WTC11 (cell line): ENCODE measurements at regions not wholly inside any gene's neighbourhood (a gene's known extent, or its start where the extent isn't known, plus 50 kb on each side); places are given as distances from the start of the nearest gene placed in this dataset.

ENCODE experiments used
- CREB1 ChIP-seq: sonication (generic); formaldehyde crosslinking; IDR thresholded peaks from 2 replicates; pipeline ENCODE4 v1.8.0; 2023; ENCODE audit warnings: mild to moderate bottlenecking, missing genetic modification reagents
- E2F4 ChIP-seq: sonication (generic); formaldehyde crosslinking; IDR thresholded peaks from 2 replicates; pipeline ENCODE4 v1.8.1; 2022; ENCODE audit warnings: low read depth, mild to moderate bottlenecking, moderate library complexity, missing genetic modification reagents, borderline replicate concordance
- HMGA2 ChIP-seq: fragments of 250-450 bp; sonication (Bioruptor Pico); IDR thresholded peaks from 2 replicates; pipeline ENCODE4 v1.4.0; 2021; ENCODE audit warnings: mild to moderate bottlenecking, moderate library complexity
- JUN ChIP-seq: sonication (generic); formaldehyde crosslinking; IDR thresholded peaks from 2 replicates; pipeline ENCODE4 v1.8.0; 2023; ENCODE audit warnings: mild to moderate bottlenecking, missing genetic modification reagents
- MAX ChIP-seq: sonication (generic); formaldehyde crosslinking; IDR thresholded peaks from 2 replicates; pipeline ENCODE4 v1.8.0; 2022; ENCODE audit warnings: mild to moderate bottlenecking, missing genetic modification reagents
- USF2 ChIP-seq: sonication (generic); formaldehyde crosslinking; IDR thresholded peaks from 2 replicates; pipeline ENCODE4 v1.8.1; 2023; ENCODE audit warnings: mild to moderate bottlenecking, missing genetic modification reagents, moderate library complexity
- ZNF121 ChIP-seq: sonication (generic); formaldehyde crosslinking; IDR thresholded peaks from 2 replicates; pipeline ENCODE4 v1.8.0; 2023; ENCODE audit warnings: missing genetic modification reagents
- ZNF416 ChIP-seq: fragments of 250-450 bp; sonication (Bioruptor Pico); IDR thresholded peaks from 2 replicates; pipeline ENCODE4 v1.9.0; 2021; ENCODE audit warnings: mild to moderate bottlenecking, inconsistent platforms
- TF ChIP-seq, protein P1 (sequence below): fragments of 200-600 bp; IDR thresholded peaks from 2 replicates; pipeline ENCODE4 v1.8.0; 2022; ENCODE audit warnings: antibody characterized with exemption
- TF ChIP-seq, protein P2 (sequence below): sonication (generic); formaldehyde crosslinking; IDR thresholded peaks from 2 replicates; pipeline ENCODE4 v1.8.1; 2022; ENCODE audit warnings: low read depth, missing genetic modification reagents, borderline replicate concordance
- TF ChIP-seq, protein P3 (sequence below): sonication (generic); formaldehyde crosslinking; conservative IDR thresholded peaks from 2 replicates; pipeline ENCODE4 v1.8.1; 2022; ENCODE audit warnings: mild to moderate bottlenecking, missing genetic modification reagents

GRCh38 chr5:145161391-145161790, 673.8 kb downstream of the PRELID2 start:
- TF ChIP-seq HMGA2 (no peak), E2F4 (CRISPR knock-in tag) (no peak), USF2 (CRISPR knock-in tag) (no peak), ZNF121 (CRISPR knock-in tag) (no peak), JUN (no peak), CREB1 (CRISPR knock-in tag) (no peak), ZNF416 (CRISPR knock-in tag) (no peak), MAX (CRISPR knock-in tag) (no peak)
- TF ChIP-seq, protein P1, sequence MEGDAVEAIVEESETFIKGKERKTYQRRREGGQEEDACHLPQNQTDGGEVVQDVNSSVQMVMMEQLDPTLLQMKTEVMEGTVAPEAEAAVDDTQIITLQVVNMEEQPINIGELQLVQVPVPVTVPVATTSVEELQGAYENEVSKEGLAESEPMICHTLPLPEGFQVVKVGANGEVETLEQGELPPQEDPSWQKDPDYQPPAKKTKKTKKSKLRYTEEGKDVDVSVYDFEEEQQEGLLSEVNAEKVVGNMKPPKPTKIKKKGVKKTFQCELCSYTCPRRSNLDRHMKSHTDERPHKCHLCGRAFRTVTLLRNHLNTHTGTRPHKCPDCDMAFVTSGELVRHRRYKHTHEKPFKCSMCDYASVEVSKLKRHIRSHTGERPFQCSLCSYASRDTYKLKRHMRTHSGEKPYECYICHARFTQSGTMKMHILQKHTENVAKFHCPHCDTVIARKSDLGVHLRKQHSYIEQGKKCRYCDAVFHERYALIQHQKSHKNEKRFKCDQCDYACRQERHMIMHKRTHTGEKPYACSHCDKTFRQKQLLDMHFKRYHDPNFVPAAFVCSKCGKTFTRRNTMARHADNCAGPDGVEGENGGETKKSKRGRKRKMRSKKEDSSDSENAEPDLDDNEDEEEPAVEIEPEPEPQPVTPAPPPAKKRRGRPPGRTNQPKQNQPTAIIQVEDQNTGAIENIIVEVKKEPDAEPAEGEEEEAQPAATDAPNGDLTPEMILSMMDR, result no peak
- TF ChIP-seq, protein P2, sequence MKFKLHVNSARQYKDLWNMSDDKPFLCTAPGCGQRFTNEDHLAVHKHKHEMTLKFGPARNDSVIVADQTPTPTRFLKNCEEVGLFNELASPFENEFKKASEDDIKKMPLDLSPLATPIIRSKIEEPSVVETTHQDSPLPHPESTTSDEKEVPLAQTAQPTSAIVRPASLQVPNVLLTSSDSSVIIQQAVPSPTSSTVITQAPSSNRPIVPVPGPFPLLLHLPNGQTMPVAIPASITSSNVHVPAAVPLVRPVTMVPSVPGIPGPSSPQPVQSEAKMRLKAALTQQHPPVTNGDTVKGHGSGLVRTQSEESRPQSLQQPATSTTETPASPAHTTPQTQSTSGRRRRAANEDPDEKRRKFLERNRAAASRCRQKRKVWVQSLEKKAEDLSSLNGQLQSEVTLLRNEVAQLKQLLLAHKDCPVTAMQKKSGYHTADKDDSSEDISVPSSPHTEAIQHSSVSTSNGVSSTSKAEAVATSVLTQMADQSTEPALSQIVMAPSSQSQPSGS (CRISPR knock-in tag), result no peak
- TF ChIP-seq, protein P3, sequence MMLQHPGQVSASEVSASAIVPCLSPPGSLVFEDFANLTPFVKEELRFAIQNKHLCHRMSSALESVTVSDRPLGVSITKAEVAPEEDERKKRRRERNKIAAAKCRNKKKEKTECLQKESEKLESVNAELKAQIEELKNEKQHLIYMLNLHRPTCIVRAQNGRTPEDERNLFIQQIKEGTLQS (CRISPR knock-in tag), result no peak
